Right lobe of liver (tissue), 6 donors: ENCODE measurements at regions not wholly inside any gene's neighbourhood (a gene's known extent, or its start where the extent isn't known, plus 50 kb on each side); places are given as distances from the start of the nearest gene placed in this dataset.
A peak's percentile ranks its signal among the peaks of the same experiment; 100 is the strongest.

Source experiments
- ATAC-seq, 4 donors: fragments of 200-7000 bp; cut with Tn5 transposase; one replicate each; pipeline ENCODE4 v1.9.1; 2020; ENCODE audit warnings: mild to moderate bottlenecking in 4 of 4, moderate library complexity in 4 of 4
- DNase-seq, 3 donors: peaks; one replicate each; pipeline ENCODE4 v3.0.0-alpha.2; 2020
- H3K27ac ChIP-seq, 3 donors: fragments of 200-600 bp; one replicate each; pipeline ENCODE4 v1.8.0; 2022
- H3K27me3 ChIP-seq, 2 donors: fragments of 200-600 bp; one replicate each; pipeline ENCODE4 v1.8.0; 2022
- H3K36me3 ChIP-seq, 4 donors: fragments of 200-600 bp; sonication (generic) in 1 of 4; one replicate each; pipeline versions ENCODE4 v1.5.1 to v1.8.0; 2017 to 2022; ENCODE audit warnings: control low read depth in 1 of 4
- H3K4me1 ChIP-seq, 4 donors: fragments of 200-600 bp; sonication (generic) in 1 of 4; one replicate each; pipeline versions ENCODE4 v1.5.1 to v1.8.0; 2017 to 2022; ENCODE audit warnings: control low read depth in 1 of 4
- H3K4me3 ChIP-seq, 3 donors: fragments of 200-600 bp; one replicate each; pipeline ENCODE4 v1.8.0; 2022
- H3K9me3 ChIP-seq, 4 donors: fragments of 200-600 bp; sonication (generic) in 1 of 4; one replicate each; pipeline versions ENCODE4 v1.5.1 to v1.8.0; 2017 to 2022; ENCODE audit warnings: control low read depth in 1 of 4
- POLR2A ChIP-seq: fragments of 450-650 bp; IDR thresholded peaks from one replicate; pipeline ENCODE4 v1.6.1; 2017; ENCODE audit warnings: antibody characterized with exemption, mild to moderate bottlenecking
- WGBS: methylation state at CpG from one replicate; pipeline ENCODE4 v1.1.6; 2018; ENCODE audit warnings: low coverage, low lambda C conversion rate; ENCODE audit not compliant: insufficient coverage; ENCODE audit errors: missing lambda C conversion rate; 5-methylcytosine and 5-hydroxymethylcytosine counted together
- intact Hi-C, 2 donors: fragments of 100-400 bp; cut with DNase I; formaldehyde crosslinking; loops; one replicate each; pipeline versions ENCODE4 v1.11.2 to v1.14.1; 2022
- TF ChIP-seq, protein P1 (sequence below), 4 donors: fragments of 200-600 bp in 3 of 4; fragments of 450-650 bp in 1 of 4; IDR thresholded peaks; one replicate each; pipeline versions ENCODE4 v1.5.1 to v1.8.0; 2016 to 2022; ENCODE audit warnings: antibody characterized with exemption in 4 of 4, mild to moderate bottlenecking in 2 of 4
- donor health status: DM: no; HTN: yes; CAD: no.
- donor health status: DM: no; HTN: no; CAD: no.
- donor health status: DM: no; HTN: no; CAD: no.
- donor health status: DM: no; HTN: yes; CAD: no.
- donor health status: DM: no; HTN: yes; CAD: no.

DNA sequence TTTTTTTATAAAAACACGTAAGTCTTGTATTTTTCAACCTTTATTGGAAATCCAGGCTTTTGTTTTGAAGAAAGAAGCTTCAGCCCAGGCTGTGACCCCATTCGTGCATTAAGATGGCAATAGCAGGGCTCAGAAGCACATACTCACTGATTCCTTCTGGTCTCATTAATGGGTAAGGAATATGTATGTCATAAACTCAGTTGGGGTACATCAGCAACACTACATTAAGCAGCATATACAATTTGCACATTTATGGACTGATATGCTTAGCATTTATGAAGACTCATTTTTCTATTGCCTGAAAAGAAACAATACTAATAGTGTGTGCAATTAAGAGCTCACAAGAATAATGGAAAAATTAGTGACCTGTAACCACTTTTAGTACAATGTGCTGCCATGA, 945.4 kb upstream of the PRMT6 start:
- no peak for ATAC-seq
- Histone ChIP-seq H3K4me1 (no peaks in the 10 kb centered on the region), H3K4me3 (no peak overlapping the region), H3K27me3 (no peaks in the 10 kb centered on the region), H3K36me3 (no peaks in the 10 kb centered on the region), H3K27ac (no peak overlapping the region), H3K9me3 (no peaks in the 10 kb centered on the region)
- intact Hi-C loops, result no loop called here
- no peak for TF ChIP-seq POLR2A
- TF ChIP-seq, protein P1, sequence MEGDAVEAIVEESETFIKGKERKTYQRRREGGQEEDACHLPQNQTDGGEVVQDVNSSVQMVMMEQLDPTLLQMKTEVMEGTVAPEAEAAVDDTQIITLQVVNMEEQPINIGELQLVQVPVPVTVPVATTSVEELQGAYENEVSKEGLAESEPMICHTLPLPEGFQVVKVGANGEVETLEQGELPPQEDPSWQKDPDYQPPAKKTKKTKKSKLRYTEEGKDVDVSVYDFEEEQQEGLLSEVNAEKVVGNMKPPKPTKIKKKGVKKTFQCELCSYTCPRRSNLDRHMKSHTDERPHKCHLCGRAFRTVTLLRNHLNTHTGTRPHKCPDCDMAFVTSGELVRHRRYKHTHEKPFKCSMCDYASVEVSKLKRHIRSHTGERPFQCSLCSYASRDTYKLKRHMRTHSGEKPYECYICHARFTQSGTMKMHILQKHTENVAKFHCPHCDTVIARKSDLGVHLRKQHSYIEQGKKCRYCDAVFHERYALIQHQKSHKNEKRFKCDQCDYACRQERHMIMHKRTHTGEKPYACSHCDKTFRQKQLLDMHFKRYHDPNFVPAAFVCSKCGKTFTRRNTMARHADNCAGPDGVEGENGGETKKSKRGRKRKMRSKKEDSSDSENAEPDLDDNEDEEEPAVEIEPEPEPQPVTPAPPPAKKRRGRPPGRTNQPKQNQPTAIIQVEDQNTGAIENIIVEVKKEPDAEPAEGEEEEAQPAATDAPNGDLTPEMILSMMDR (IDR thresholded peaks at IDR 0.05), result no peak
- 24% methylated on average over 2 of the region's 2 CpGs for WGBS
- DNase-seq, result no peak

DNA sequence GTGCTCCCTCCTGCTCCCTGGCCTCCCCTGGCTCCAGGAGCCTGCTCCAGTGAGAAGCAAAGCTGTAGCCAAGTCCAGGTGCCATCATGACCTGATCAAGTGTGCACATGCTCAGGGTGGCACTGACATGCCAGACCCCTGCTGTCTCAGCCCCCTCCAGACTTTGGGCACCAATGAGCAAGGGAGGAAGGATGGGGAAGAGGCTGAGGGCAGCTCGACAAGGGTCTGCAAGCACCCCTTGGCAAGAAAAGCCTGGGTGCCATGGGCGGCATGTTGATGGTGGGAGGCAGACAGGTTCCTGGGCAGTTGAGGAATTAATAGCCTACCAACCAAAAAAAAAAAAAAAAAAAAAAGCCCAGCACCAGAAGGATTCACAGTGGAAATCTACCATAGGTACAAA, 942.6 kb upstream of the PRMT6 start:
- no peaks in the 10 kb centered on the region for H3K9me3 ChIP-seq
- WGBS, result 61% methylated on average over 2 of the region's 2 CpGs
- ATAC-seq (no peak), DNase-seq (no peak)
- H3K4me3 ChIP-seq, result no peak overlapping the region
- H3K27ac ChIP-seq, result no peak overlapping the region
- no peaks in the 10 kb centered on the region for H3K4me1 ChIP-seq
- no peaks in the 10 kb centered on the region for H3K27me3 ChIP-seq
- intact Hi-C loops, result no loop called here
- TF ChIP-seq, protein P1 (IDR thresholded peaks at IDR 0.05), result no peak
- TF ChIP-seq POLR2A, result no peak
- no peaks in the 10 kb centered on the region for H3K36me3 ChIP-seq

DNA sequence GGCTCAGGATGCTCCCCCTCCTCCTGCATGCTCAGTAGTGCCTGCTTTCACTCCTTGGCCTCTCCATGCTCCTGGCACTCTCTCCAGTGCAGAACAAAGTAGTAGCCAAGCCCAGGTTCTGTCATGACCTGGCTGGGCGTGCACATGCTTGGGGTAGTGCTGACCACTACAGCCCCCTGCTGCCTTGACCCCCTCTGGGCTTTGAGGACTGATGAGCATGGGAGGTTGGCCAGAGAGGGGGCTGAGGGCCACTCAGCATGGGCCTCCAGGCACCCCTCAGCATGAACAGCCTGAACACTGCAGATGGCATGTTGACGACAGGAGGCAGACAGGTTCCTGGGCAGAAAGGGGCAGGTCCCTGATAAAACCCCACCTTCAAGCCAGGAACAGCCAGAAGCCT, 935.7 kb upstream of the PRMT6 start:
- H3K4me3 ChIP-seq, result no peak overlapping the region
- H3K36me3 ChIP-seq, result no peaks in the 10 kb centered on the region
- ATAC-seq (peak in 1 of 4 donors; percentile 26), DNase-seq (no peak)
- no peaks in the 10 kb centered on the region for H3K4me1 ChIP-seq
- H3K9me3 ChIP-seq, result no peaks in the 10 kb centered on the region
- TF ChIP-seq, protein P1 (IDR thresholded peaks at IDR 0.05), result no peak
- TF ChIP-seq POLR2A, result no peak
- H3K27me3 ChIP-seq, result no peaks in the 10 kb centered on the region
- intact Hi-C loops, result no loop called here
- WGBS, result no CpG with 5 or more reads among the region's 2 CpGs
- H3K27ac ChIP-seq, result no peak overlapping the region

DNA sequence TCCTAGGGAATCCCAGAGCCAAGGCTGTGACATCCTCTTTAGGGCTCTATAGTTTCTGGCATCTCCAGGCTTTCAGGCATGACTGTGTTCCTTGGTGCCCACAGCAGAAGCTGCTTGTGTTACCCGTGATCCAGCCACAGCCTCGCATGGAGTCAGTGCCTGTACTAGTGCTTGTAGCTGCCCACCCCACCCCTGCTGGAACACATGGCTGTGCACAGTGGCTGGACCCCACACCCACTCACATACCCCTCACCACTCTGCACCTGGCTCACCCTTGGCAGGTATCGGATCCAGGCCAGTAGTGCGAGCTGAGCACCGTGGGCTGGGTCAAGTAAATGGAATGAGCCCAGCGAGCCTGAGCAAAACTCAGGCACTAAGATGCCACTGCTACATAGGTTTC, 934.7 kb upstream of the PRMT6 start:
- Histone ChIP-seq H3K4me3 (no peak overlapping the region), H3K27ac (no peak overlapping the region), H3K9me3 (no peaks in the 10 kb centered on the region), H3K27me3 (no peaks in the 10 kb centered on the region), H3K4me1 (no peaks in the 10 kb centered on the region), H3K36me3 (no peaks in the 10 kb centered on the region)
- ATAC-seq (peak in 1 of 4 donors; percentile 18), DNase-seq (no peak)
- TF ChIP-seq, protein P1 (IDR thresholded peaks at IDR 0.05), result no peak
- TF ChIP-seq POLR2A, result no peak
- intact Hi-C loops, result no loop called here
- 17% methylated on average over 2 of the region's 6 CpGs for WGBS

DNA sequence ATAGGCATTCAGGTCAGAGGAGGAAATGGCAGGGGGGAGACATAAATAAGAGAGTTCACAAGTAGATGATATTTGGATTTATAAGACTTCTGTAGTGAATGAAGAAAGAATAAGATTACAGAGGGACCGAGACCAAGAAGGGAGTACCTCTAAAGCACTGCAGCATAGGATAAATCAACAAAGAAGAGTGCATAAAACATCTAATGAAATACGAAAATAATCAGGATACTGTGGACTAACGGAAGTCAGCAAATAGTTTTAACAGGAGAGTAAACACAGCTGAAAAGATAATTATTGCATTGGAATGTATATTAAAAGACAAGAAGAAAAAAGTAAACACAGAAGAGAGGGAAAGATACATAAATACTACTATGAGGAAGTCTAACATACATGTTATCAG, 921.9 kb upstream of the PRMT6 start:
- Histone ChIP-seq H3K27me3 (no peaks in the 10 kb centered on the region), H3K9me3 (no peaks in the 10 kb centered on the region), H3K4me1 (no peaks in the 10 kb centered on the region), H3K27ac (no peak overlapping the region), H3K36me3 (no peaks in the 10 kb centered on the region), H3K4me3 (no peak overlapping the region)
- WGBS, result 33% methylated on average over 3 of the region's 3 CpGs
- ATAC-seq, result no peak
- intact Hi-C loops, result no loop called here
- TF ChIP-seq, protein P1 (IDR thresholded peaks at IDR 0.05), result no peak
- no peak for TF ChIP-seq POLR2A
- no peak for DNase-seq
